CD4-positive, alpha-beta T cell treated with Interleukin-15 for 4 hours (primary cell): ENCODE measurements at regions not wholly inside any gene's neighbourhood (a gene's known extent, or its start where the extent isn't known, plus 50 kb on each side); places are given as distances from the start of the nearest gene placed in this dataset.

Experiments used
- DNase-seq: peaks from one replicate; pipeline ENCODE4 v3.0.0-alpha.2; 2020; ENCODE audit warnings: low spot score

DNA sequence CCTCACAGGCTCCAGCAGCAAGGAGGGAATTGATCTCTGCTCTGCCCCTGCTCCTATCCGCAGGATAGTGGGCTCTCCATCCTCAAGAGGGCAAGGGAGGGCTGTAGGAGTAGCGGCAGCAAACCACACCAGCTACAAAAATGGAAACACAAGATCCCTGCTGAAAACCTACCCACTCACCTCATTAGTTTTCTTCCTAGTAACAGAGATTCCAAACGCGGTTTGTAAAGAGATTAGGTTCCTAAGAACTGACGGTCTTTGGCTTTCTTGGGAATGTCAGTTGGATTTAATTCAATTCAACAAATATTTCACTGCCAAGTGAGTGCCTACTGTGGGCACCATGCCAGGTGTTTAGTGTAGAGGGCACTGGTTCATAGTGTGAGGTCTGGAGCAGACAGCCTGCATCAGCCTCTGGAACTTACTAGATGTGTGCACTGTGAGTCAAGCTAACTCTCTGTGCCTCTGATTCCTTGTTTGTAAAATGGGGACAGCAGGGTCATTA is 84.7 kb downstream of the MRPL46 start:
- no peak for DNase-seq

DNA sequence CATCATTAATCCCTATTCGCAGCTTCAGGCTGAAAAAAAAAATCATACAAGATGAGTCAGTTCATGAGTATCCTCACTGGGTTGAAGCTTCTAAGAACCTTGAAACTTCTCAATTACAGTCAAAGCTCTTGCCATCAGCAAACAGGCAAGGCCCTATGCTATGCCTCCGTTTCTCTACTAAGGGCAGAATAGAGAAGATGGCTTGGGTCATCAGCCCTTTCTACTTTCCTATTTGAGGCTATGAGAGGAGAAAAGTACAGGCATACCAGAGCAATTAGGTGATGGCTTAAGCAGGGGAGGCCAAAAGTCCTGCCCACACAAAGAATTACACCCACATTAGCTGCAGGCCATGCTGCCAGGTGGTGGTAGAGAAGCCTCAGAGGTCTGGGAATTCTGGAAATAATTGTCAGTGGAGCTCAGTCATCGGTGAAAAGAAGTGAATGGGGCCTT is 89.0 kb downstream of the MRPL46 start:
- no peak for DNase-seq

DNA sequence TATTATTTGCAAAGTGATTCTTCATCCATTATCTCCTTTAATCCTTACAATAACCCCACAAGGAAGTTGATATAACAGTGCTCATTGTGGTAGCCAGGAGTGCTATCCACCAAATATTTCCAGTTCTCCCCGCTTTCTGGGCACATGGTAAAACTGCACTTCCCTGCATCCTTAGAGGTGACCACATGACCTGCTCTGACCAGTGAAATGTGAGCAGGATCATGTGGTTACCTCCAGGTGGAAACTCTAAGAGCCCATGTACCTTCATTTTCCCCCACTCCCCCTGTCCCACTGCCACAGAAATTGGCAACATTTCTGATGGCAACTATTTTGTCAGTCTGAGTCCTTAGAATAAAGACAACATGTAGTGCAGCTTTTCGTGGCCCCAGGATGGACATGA is 89.7 kb downstream of the MRPL46 start:
- DNase-seq = no peak

DNA sequence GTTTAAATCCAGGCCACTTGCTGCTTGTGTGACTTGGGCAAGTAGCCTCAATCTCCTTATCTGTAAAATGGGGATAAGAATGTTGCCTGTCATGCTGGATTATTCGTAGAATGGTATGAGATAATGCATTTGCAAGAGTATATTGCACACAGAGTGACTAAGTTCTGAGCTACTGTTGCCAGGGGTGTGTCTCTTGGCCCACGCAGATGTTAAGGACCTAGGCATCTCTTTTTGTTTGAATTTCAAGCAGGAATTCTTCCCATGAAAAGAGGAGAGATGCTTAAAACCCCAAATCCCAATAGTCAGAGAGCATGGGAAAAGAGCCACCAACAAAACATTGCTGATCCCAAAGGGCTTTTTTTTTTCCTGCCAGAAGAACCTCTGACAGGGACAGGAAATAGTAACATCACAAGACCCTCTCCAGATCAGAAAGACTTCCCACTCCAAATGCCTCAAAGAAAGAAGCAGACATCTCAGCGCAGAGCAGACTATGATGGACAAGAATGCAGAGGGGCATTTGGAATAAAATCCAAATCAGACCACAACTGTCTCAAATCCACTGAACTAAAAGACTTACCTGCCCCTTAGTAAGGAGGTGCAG is 90.5 kb downstream of the MRPL46 start:
- no peak for DNase-seq

DNA sequence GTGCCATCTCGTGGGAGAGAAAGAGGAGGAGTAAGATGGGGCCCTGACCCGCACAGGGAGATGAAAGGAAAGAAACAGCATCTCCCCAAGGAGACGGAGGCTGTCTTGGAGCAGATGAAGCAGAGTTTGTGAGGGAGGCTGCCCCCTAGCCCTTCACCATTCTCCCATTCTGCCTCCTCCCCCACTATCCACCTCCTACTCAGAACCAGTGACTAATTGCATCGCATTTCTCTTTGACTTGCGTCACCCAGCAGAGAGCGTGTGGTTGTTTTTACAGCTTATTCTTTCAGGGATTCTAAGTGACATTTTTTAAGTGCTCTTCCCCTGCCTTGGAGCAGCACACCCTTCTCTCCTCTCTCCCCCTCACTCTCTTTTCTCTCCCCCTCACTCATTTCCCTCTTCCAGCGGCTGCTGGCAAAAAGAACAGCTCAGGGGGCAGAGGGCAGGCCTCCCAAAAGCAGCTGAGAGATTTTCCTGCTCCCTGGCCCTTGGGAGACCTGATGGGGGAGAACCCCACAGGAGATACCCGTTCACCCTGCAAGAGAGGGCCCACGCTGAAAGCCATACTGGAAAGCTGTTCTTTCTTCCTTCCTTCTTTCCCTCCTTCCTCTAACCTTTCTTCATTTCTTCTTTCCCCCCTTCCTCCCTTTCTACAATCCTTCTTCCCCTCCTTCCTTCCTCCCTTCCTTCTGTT is 91.8 kb downstream of the MRPL46 start:
- no peak for DNase-seq

DNA sequence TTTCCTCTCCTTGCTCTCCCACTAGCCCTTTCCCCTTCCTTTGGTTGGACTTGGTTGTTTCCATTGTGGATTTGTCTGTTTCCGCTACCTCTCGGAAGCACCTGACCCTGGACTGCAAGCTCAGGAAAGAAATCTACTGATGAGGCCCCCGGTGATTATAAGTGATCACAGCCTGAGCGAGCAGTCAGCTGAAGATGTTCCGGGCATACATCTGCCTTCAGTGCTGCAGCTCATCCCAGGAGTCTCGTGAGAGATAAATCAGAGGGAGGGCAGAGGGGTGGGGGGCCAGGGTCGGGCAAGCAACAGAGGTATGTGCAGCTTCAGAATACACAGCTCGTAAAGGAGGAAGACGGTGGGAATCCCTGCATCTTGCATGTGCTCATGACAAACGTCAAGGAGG is 102.1 kb downstream of the MRPL46 start:
- no peak for DNase-seq

DNA sequence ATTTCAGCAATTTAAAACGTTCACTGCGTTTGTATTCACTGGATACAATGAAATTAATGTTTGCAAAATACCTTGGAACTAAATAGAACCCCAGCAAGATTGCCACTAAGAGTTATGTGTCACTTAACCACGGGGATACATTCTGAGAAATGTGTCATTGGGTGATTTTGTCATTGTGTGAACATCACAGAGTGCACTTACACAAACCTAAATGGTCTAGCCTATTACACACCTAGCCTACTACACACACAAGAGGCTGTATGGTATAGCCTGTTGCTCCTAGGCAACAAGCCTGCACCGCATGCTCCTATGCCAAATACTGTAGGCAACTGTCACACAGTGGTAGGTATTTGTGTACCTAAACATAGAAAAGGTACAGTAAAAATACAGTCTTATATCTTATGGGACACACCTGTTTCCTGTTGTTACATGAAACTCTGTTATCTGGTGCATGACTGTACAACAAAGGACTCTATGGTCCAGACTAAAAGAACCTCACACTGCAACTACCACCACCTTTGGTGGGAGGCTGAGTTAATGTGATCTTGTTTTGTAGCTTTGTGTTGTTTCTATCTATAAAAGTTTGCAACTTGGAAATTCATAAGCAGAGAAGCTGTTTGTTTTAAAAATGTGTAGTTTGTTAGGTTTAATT is 92.2 kb upstream of the NTRK3 start:
- no peak for DNase-seq

DNA sequence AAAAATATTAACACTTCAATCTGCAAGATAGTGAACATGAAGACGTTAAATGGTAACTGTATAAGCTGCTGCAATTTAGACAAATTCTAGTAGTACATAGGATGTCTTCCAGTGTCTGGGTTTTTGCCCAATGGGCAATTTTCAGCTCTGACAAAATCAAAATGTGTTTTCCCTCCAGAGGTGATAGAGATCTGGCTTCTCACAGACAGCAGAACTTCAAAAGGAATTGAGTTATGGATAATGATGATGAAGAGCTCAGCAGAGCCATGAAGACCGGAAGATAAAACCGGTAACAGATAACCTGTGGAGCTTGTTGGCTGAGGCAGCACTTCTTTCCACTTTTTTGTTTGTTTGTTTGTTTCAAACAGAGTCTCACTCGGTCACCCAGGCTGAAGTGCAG is 89.4 kb upstream of the NTRK3 start:
- no peak for DNase-seq

DNA sequence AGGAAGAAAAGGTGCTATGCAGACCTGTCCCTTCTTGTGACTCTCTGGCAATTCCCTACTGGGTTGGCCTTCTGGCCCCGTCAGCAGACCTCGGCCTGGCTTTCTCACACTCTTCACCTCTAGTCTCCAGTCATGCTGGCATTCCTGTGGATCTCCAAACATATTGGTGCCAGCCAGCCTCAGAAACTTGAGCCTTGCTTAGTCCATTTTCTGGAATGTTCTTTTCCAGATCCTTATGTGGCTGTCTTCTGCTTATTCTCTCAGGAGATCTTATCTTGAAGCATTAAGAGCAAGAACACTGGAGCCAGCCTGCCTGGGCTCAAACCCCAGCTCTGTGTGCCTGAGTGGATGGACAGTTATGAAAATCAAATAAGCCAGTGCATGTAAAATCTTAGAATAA is 88.2 kb upstream of the NTRK3 start:
- DNase-seq = no peak

DNA sequence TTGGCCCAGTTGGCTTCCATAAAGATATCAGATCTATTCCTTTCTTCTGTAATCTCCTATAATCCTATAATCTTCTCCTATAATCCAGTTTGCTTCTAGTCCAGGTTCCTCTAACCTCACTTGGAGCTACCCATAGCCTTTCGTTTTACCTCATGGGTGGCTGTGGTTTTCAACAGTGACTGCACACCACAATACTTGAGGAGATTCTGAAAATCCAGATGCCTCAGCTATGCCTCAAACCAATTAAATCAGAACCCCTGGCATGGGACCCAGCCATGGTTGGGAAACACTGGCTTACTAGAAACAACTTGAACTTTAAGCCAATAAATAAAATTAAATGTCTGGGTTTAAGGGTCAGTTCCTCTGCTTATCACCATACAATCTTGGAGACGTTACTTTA is 86.1 kb upstream of the NTRK3 start:
- DNase-seq = no peak

DNA sequence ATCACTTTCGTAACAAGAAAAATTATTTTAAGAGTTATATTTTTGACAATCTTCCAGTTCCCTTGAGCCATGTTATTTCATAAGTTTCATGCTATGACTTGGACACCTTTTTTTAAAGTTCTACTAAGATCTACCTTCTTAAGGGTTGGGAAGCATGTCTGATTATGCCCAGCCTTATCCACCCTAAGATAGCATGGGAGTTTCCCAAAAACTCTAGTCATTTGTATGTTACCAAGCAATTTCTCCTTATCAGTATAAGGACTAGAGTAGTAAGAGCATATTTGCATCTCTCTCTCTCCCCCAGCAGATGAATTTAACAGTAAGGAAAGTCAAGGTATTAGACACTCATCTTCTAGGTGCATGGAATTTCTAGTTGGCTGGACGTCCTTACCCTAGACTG is 85.1 kb upstream of the NTRK3 start:
- no peak for DNase-seq

DNA sequence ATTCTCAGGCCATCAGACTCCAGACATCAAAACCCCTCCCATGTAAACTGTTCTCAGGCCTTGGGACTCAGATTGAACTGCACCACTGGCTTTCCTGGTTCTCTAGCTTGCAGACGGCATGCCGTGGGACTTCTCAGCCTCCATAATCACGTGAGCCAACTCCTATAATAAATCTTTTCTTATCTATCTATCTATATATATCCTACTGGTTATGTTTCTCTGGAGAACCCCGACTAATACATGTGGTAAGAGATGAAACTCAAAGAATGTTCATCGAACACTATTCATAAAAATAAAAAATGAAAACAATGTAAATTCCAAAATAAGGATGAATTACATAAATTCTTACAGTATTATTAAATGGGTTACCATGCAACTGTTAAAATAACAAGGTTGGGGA is 84.5 kb upstream of the NTRK3 start:
- DNase-seq = no peak

DNA sequence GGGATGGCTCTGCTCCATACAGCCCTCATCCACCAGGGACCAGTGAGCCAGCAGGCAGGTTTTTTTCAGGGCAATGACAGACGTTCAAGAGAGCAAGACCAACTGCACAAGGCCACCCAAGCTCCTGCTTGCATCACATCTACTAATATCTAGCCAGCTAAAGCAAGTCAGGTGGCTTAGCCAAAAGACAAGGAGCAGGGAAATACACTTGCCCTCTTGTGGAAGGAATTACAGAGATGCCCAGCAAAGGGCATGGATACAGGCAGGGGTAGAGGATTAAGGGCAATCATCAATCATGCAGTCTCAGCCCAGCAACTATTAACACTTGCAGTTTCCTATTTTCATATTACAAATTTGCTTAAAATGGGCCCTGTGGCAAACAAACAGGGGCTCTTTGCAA is 81.5 kb upstream of the NTRK3 start:
- DNase-seq = no peak

DNA sequence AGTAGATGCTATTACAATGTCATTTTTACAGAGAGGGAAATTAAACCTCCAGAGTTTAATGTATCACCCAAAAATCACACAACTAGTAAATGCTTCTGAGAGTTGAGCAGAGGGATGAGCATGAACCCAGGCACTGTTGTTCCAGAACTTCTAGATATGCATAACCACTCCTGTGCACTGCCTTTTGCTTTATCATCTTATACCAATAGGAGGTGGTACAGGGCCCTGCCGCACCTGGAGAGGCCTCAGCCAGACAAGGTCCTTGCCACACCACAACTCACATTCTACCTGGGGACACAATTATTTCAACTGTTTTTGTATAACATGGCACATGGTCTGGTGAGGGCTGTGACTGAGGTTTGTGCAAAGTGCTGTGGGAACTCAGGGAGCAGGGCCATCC is 78.5 kb upstream of the NTRK3 start:
- DNase-seq = no peak

DNA sequence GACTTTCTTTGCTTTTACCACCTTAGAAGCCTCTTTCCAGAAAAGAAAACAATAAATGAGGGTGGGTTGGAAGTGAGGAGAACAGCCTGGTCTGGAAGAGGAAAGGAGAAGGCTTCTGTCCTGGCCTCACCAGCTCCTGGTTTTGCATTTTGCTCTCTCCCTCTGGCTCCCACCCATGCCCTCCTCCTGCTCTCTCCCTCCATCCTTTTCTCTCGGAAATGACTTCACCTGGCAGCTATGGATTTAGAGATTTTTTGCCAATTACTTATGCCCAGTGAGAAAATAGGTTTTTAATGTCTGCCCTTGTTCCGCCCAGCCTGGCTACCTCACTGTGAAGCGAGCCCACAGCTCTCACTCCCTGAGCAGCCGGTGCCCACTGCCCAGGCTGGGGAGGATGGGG is 77.9 kb upstream of the NTRK3 start:
- DNase-seq = no peak

DNA sequence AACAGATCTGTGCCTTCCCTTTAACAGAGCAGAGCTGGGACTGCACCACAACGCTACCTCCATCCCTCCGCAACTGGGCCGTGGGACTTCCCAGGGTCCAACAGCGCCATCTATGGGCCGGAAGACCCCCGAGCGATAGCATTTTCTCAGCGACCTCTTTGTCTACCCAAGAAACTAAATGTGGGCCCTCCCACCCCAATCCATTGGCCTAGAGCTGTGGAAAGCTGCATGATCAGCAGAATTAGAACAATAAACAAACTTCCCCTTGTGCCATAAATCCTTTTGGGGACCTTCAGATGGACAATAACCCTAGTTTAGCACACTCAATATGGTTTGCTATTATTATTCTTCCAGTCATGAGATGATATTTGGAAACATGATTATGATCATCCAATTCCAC is 74.8 kb upstream of the NTRK3 start:
- peak; percentile 17 for DNase-seq

DNA sequence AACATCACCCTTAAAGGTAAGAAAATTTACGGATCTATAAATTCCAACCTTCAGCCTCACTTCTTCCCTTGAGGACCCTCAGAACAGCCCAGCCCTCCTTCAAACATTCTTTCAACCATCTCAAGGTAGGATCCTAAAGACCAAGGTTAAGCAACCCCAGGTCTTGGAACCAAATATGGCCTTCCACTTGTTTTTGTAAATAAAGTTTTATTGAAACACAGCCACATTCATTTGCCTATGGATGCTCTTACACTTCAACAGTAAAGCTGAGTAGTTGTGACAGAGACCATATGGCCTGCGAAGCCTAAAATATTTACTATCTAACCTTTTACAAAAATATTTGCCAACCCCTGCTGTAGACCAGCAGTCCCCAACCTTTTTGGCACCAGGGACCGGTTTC is 70.4 kb upstream of the NTRK3 start:
- DNase-seq = no peak

DNA sequence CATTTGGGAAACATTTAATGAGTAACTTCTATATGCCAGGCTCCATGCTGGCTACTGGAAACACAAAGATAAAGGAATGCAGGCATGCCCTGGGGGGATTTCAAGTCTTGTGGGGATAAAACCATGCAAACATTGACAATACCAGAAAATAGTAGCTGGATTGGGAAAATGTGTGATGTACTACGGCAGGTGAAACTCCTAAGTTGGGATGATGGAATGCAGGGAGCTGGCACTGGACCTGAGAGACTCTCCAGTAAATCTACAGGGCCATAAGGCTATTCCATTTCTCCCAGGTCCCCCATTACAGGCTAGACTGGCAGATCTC is 68.2 kb upstream of the NTRK3 start:
- no peak for DNase-seq

DNA sequence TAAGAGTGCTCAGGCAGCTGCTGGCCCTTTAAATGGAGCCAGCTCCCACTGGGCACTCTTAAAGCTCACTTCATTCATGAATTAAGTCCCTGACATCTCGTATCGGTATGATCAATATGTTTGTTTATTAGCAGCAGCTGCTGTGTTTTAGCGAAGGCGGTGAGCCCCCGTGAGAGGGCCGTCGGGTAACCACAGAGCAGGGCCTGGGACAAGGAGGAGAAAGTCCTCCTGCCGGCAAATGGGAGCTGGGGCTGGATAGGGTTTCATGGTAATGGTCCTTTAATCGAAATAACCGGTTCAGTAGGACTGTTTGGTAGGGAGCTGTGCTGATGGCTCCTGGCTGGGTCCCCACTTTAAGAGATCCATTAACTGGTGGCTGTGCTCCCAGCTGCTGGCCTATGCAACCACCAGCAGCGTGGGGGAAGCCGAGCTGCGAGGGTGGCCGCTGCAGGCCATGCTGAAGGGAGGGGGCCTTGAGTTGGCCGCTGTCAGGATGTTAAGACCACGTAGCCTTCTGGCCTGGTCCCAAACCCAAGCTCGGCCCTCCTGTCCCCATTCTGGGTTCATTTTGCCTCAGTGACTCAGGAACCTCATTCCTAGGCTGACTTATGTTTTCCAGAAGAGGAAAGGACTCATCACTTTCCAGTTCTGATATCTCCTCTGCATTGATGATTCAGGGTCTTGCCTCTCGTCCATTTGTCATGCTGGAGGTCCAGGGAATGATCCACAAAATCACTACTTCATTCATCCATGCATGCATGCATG is 67.6 kb upstream of the NTRK3 start:
- no peak for DNase-seq

DNA sequence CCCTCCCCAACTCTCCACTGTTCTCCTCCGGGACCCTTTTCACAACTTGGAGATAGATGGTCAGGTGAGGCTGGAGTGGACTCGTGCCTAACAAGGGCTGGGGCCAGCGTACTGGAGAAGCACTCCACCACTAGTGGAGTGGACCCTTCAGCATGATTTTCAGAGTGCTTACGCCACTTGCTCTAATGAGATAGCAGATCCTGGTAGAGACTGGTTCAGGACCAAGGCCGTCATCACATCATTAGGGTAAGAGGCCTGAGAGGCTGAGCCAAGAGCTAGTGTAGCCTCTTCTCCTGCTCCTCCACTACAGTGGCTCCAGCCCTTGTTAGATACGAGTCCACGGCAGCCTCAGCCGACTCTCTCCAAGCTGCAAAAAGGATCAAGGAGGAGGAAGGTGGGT is 66.9 kb upstream of the NTRK3 start:
- DNase-seq = no peak

DNA sequence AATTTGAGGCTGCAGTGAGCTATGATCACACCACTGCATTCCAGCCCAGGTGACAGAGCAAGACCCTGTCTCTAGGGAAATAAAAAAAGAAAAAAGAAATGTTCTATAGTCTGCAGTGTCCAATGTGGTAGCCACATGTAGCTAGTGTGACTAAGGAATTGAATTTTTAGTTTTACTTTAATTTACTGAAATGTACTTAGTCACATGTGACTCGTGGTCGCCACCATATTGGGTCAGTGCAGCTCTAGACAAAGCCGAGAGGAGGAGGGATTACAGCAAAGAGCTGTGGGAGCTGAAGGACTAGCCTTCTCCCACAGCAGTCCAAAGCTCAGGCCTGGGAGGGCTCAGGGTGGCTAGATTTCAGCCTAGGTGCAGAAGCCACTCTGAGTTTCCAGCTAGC is 65.9 kb upstream of the NTRK3 start:
- DNase-seq = no peak

DNA sequence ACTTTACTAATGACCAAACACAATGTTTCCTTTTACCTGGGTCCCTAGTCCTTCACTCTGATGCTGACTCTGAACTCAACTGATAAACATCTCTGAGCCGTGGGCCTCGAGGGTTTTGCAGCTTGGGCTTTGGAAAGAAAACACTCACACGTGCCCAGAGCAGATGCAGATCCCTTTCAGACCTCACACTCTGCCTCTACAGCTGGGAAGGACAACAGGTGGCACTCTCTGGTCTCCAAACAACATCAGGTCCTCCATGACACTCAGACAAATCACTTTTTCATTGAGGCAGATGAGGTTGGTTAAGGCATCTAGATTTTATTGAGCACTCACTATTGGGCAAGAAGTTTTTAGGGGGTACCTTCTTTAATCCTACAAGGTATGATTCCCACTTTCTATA is 64.7 kb upstream of the NTRK3 start:
- no peak for DNase-seq

DNA sequence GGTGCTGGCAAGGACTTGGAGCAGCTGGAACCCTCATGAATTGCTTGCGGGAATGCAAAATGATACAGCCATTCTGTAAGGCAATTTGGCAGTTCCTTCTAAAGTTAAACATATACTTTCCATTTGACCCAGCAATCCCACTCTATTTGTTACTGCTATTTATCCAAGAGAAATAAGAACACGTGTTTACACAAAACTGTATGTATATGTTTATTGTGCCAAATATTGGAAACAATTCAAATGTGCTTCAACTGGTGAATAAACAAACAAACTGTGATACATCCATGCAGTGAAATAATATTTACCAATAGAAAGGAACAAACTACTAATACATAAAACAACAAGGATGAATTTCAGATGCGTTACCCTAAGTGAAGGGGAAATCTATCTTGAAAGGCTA is 60.0 kb upstream of the NTRK3 start:
- no peak for DNase-seq
